GM12891 (cell line): ENCODE measurements at regions not wholly inside any gene's neighbourhood (a gene's known extent, or its start where the extent isn't known, plus 50 kb on each side); places are given as distances from the start of the nearest gene placed in this dataset.

Experiments used
- POLR2A ChIP-seq: IDR thresholded peaks from 2 replicates; pipeline ENCODE4 v1.6.1; 2011; ENCODE audit warnings: low read depth, low read length, control low read depth
- POLR2AphosphoS5 ChIP-seq: IDR thresholded peaks from 2 replicates; pipeline ENCODE4 v1.6.1; 2011; ENCODE audit warnings: low read depth, low read length, control low read depth
- POU2F2 ChIP-seq: IDR thresholded peaks from 2 replicates; pipeline ENCODE4 v1.6.1; 2011; ENCODE audit warnings: low read depth, mild to moderate bottlenecking, control low read depth, low read length, moderate library complexity
- SPI1 ChIP-seq: IDR thresholded peaks from 2 replicates; pipeline ENCODE4 v1.6.1; 2011; ENCODE audit warnings: low read depth, low read length, control low read depth
- TAF1 ChIP-seq: IDR thresholded peaks from 2 replicates; pipeline ENCODE4 v1.6.1; 2011; ENCODE audit warnings: low read depth, low read length, control low read depth

GRCh38 chr2:133986881-133987795 is 266.7 kb upstream of the MGAT5 start:
- TF ChIP-seq POLR2AphosphoS5 (no peak), POLR2A (no peak), TAF1 (no peak), SPI1 (no peak), POU2F2 (no peak)
